GM12875 (cell line): ENCODE measurements at regions not wholly inside any gene's neighbourhood (a gene's known extent, or its start where the extent isn't known, plus 50 kb on each side); places are given as distances from the start of the nearest gene placed in this dataset.

Experiments
- H3K4me3 ChIP-seq: one replicate; pipeline ENCODE4 v1.5.1; 2011; ENCODE audit warnings: low read depth, low read length, control low read depth
- CTCF ChIP-seq: IDR thresholded peaks from 2 replicates; pipeline ENCODE4 v1.5.1; 2011; ENCODE audit warnings: low read depth, mild to moderate bottlenecking, control low read depth, inconsistent platforms, low read length, moderate library complexity, borderline replicate concordance; ENCODE audit not compliant: insufficient read depth

GRCh38 chr6:19325335-19325789 is 511.8 kb upstream of the ID4 start:
- no peak for TF ChIP-seq CTCF
- no peak overlapping the region for H3K4me3 ChIP-seq

- TF ChIP-seq CTCF = no peak
- H3K4me3 ChIP-seq = no peak overlapping the region
Measured at GRCh38 chr6:19327241-19327640, 509.9 kb upstream of the ID4 start.

GRCh38 chr6:19327661-19328060 is 509.5 kb upstream of the ID4 start:
- H3K4me3 ChIP-seq = no peak overlapping the region
- no peak for TF ChIP-seq CTCF

GRCh38 chr6:19329078-19329477 is 508.1 kb upstream of the ID4 start:
- no peak overlapping the region for H3K4me3 ChIP-seq
- no peak for TF ChIP-seq CTCF

GRCh38 chr6:19331089-19331488 is 506.1 kb upstream of the ID4 start:
- no peak for TF ChIP-seq CTCF
- H3K4me3 ChIP-seq = no peak overlapping the region

GRCh38 chr6:19332806-19333460 is 504.2 kb upstream of the ID4 start:
- TF ChIP-seq CTCF = no peak

GRCh38 chr6:19333936-19334335 is 503.2 kb upstream of the ID4 start:
- no peak overlapping the region for H3K4me3 ChIP-seq
- no peak for TF ChIP-seq CTCF

More at GRCh38 chr6:19332806-19333460, 504.2 kb upstream of the ID4 start:
- H3K4me3 ChIP-seq = no peak overlapping the region
